GM12892 (cell line): ENCODE measurements at regions not wholly inside any gene's neighbourhood (a gene's known extent, or its start where the extent isn't known, plus 50 kb on each side); places are given as distances from the start of the nearest gene placed in this dataset.

Experiments
- DNase-seq: peaks from one replicate; pipeline ENCODE4 v3.0.0; 2011; ENCODE audit not compliant: insufficient read length
- FAIRE-seq: peaks from 2 replicates; lab custom pipeline; 2011; peaks lifted over from hg19 to GRCh38; lab: Jason Lieb, UNC
- POLR2A ChIP-seq: IDR thresholded peaks from 2 replicates; pipeline ENCODE4 v1.6.1; 2011; ENCODE audit warnings: low read depth, low read length, control low read depth
- POLR2AphosphoS5 ChIP-seq: IDR thresholded peaks from 2 replicates; pipeline ENCODE4 v1.6.1; 2011; ENCODE audit warnings: low read depth, low read length, control low read depth
- TAF1 ChIP-seq: IDR thresholded peaks from 2 replicates; pipeline ENCODE4 v1.6.1; 2011; ENCODE audit warnings: low read depth, mild to moderate bottlenecking, control low read depth, low read length, borderline replicate concordance

DNA sequence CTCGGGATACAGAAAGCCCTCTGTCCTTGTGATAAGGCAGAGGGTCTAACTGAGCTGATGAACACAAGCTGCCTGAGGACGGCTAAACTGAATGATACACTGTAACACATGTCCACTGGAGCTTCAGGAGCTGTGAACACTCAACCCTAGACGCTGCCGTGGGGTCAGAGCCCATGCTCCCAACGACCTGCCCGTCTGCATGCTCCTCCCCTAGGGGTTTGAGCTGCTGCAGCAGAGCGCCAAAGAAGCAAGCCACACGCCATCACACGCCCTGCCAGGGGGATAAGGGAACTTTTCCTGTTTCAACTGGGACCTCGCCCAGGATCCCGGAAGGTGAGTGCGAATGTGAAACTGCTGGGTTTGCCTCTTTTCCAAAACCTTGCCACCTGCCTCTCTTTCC, 361.8 kb downstream of the FAT4 start:
- DNase-seq: no peak
- no peak for FAIRE-seq
- TF ChIP-seq TAF1 (no peak), POLR2A (no peak), POLR2AphosphoS5 (no peak)

DNA sequence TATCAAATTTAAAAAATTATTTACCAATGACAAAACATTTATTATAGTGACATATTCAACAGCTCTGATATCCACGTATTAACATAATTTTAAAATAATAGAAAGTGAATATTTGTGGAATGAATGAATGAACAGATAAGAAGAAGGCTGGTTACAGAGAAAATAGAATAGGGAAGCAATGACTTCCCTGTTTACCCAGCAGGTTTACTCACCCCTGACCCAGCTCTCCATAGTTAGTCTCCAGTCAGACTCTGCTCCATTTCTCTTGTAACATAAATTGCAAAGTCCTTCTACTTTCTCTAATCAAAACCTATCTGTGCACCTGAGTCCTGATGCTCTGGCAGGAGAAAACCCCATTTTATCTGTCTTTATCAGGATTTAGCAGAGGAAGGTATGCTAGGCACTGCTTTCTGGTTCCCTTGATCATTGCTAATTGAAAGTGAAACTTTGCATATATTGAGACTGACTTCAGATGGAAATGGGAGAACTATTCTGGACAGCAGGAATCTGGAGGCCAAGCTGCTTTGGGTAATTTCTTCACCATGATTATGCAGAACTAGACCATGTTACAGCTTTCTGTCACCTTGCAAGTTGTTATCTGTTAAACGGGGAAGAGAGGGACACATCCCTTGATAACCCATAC, 363.0 kb downstream of the FAT4 start:
- no peak for DNase-seq
- no peak for FAIRE-seq
- TF ChIP-seq POLR2A (no peak), TAF1 (no peak), POLR2AphosphoS5 (no peak)

DNA sequence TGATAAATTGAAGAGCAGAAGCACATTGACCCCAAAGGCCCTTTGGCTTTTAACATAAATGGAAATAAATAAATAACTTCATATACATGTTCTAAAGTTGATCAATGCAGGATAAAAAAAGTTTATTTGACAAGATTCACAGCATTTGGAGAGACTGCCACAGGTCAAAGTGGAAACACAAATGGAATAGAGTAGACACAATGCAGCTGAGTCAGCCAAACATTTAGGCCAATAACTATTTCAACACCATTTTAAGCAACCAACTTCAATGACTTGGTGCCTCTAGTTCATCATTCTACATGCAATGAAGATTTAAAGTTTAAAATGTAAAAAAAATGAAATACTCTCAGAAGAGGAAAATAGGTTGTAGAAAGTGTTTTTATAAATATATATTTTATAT, 365.2 kb downstream of the FAT4 start:
- FAIRE-seq: no peak

DNA sequence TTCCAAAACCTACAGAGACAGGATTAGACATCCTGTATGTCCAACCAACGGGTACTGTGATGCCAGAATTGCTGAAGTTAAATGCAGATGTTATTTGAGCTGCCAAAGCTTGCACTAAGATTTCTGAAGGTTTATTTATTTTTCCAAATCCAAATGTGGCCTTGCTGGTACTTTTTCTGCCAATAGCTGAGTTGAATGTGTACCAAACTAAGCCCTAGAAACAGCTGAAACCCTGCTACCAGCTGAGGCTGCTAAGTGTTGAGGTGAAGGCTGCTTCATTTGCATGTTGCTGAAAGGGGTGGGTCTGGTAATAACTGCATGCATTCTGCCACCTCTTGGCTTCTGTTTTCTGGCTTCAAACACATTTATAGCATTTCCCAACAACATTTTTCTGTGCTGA, 366.5 kb downstream of the FAT4 start:
- DNase-seq (no peak), FAIRE-seq (no peak)
- TF ChIP-seq POLR2A (no peak), TAF1 (no peak), POLR2AphosphoS5 (no peak)

More for the DNA sequence above, 365.2 kb downstream of the FAT4 start:
- no peak for TF ChIP-seq POLR2A
- TF ChIP-seq TAF1: no peak
- TF ChIP-seq POLR2AphosphoS5: no peak
- no peak for DNase-seq

GRCh38 chr4:125682730-125683129, 368.0 kb downstream of the FAT4 start:
- no peak for DNase-seq
- no peak for TF ChIP-seq POLR2AphosphoS5
- TF ChIP-seq POLR2A: no peak
- no peak for TF ChIP-seq TAF1
- FAIRE-seq: no peak

DNA sequence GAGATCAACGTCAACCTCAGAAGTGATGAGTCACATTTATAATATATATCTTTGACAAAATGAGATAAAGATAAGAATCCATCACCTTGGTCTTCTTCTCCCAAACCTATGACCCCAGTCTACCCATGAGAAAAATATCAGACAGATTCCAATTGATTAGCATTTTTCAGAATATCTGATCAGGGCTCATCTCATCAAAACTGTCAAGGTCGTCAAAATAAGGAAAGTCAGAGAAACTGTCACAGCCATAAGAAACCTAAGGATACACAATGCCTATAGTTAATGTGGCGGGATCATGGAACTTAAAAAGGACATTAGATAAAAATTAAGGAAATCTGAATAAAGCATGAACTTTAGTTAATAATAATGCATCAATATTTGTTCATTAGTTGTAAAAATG, 374.1 kb downstream of the FAT4 start:
- FAIRE-seq: no peak
- TF ChIP-seq POLR2A (no peak), TAF1 (no peak), POLR2AphosphoS5 (no peak)
- no peak for DNase-seq

DNA sequence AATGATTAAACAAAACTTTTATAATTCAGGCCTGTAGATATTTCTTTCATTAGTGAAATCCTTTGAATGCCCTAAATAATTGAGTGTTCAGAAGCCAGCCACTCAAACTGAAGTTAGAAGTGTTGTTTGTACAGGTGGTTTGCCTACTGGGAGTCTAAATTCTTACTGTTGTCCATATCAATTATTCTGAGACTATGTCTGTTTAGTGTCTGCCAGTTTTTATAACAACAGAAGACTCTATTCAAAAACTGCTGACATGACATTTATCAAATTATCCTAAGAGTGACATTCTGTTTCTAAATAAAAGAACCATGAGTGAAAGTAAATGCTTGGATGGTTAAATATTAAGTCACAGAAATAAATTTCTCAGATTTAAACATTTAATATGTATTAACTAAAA, 375.1 kb downstream of the FAT4 start:
- FAIRE-seq: no peak

GRCh38 chr4:125693228-125693627, 378.5 kb downstream of the FAT4 start:
- FAIRE-seq (no peak), DNase-seq (no peak)
- no peak for TF ChIP-seq POLR2AphosphoS5
- no peak for TF ChIP-seq TAF1
- no peak for TF ChIP-seq POLR2A

More for the DNA sequence above, 375.1 kb downstream of the FAT4 start:
- TF ChIP-seq POLR2AphosphoS5 (no peak), POLR2A (no peak), TAF1 (no peak)
- DNase-seq: no peak

DNA sequence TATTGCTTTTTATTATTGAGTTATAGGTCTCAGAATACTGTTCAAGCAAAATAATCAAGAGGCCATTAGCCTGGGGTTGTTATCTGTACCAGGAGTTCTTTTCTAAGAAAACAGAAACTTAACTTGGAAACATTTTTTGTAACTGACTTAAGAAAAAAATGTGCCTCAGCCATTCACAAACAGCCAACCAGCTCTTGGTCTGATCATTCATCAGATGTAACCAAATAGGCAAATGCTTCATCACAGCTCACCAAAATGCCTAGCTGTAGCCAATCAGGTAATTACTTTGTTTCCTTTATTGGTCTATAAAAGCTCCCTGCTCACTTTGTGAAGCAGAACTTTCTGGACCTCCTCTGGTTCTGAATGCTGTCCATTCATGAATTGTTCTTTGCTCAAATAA, 387.7 kb downstream of the FAT4 start:
- TF ChIP-seq POLR2AphosphoS5 (no peak), TAF1 (no peak), POLR2A (no peak)
- FAIRE-seq (no peak), DNase-seq (no peak)

GRCh38 chr4:125703443-125703842, 388.7 kb downstream of the FAT4 start:
- DNase-seq: no peak
- no peak for FAIRE-seq
- no peak for TF ChIP-seq TAF1

GRCh38 chr4:125704726-125705125, 390.0 kb downstream of the FAT4 start:
- no peak for TF ChIP-seq POLR2AphosphoS5
- no peak for TF ChIP-seq POLR2A
- no peak for TF ChIP-seq TAF1
- FAIRE-seq (no peak), DNase-seq (no peak)

- no peak for DNase-seq
- TF ChIP-seq POLR2AphosphoS5 (no peak), TAF1 (no peak), POLR2A (no peak)
- FAIRE-seq: no peak
These were observed 390.9 kb downstream of the FAT4 start for GRCh38 chr4:125705681-125706080.

DNA sequence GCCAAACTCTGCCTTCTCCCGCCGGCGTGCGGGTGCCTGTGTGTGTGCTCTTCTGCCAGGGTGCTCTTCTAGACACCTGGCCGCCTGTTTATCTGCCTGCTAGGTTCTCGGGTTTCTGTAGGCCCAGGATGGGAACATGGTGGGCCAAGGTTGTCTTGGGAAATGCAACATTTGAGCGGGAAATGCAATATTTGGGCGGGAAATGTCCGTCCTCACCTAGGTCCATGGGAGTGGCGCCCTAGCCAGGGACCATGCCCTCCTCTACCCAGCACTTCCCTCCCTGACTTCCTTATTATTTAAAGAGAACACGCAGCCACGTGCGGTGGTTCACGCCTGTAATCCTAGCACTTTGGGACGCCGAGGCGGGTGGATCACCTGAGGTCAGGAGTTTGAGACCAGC, 392.6 kb downstream of the FAT4 start:
- no peak for DNase-seq
- FAIRE-seq: no peak
- TF ChIP-seq POLR2AphosphoS5 (no peak), TAF1 (no peak), POLR2A (no peak)

GRCh38 chr4:125710766-125711165, 396.0 kb downstream of the FAT4 start:
- no peak for TF ChIP-seq TAF1
- TF ChIP-seq POLR2AphosphoS5: no peak
- no peak for TF ChIP-seq POLR2A
- FAIRE-seq (no peak), DNase-seq (no peak)
